NT2/D1 (cell line): ENCODE measurements at regions not wholly inside any gene's neighbourhood (a gene's known extent, or its start where the extent isn't known, plus 50 kb on each side); places are given as distances from the start of the nearest gene placed in this dataset.

ENCODE experiments used
- DNase-seq: peaks from one replicate; pipeline ENCODE4 v3.0.0-alpha.2; 2011; ENCODE audit warnings: low read depth, low spot score
- H3K27me3 ChIP-seq: 2 replicates; pipeline ENCODE4 v1.6.0; 2011; ENCODE audit warnings: mild to moderate bottlenecking; ENCODE audit not compliant: insufficient read length, insufficient read depth
- H3K36me3 ChIP-seq: 2 replicates; pipeline ENCODE4 v1.6.1; 2011; ENCODE audit warnings: mild to moderate bottlenecking, low read length, mixed read lengths; ENCODE audit not compliant: insufficient read depth, insufficient read length
- H3K4me1 ChIP-seq: 2 replicates; pipeline ENCODE4 v1.5.1; 2011; ENCODE audit not compliant: insufficient read depth, insufficient read length
- H3K4me3 ChIP-seq: 2 replicates; pipeline ENCODE4 v1.5.1; 2011; ENCODE audit warnings: low read depth; ENCODE audit not compliant: insufficient read length
- H3K9ac ChIP-seq: 2 replicates; pipeline ENCODE4 v1.6.0; 2011; ENCODE audit warnings: low read depth; ENCODE audit not compliant: insufficient read length
- H3K9me3 ChIP-seq: 2 replicates; pipeline ENCODE4 v1.5.1; 2011; ENCODE audit warnings: mild to moderate bottlenecking, low read length; ENCODE audit not compliant: insufficient read depth
- SUZ12 ChIP-seq: IDR thresholded peaks from 2 replicates; pipeline ENCODE4 v1.6.1; 2011; ENCODE audit not compliant: insufficient read length, insufficient read depth; ENCODE audit errors: extremely low read depth
- YY1 ChIP-seq: IDR thresholded peaks from 2 replicates; pipeline ENCODE4 v1.6.1; 2011; ENCODE audit not compliant: insufficient read length, insufficient read depth
- ZNF274 ChIP-seq: IDR thresholded peaks from 2 replicates; pipeline ENCODE4 v1.6.1; 2011; ENCODE audit warnings: mild to moderate bottlenecking, low read depth, low read length

- TF ChIP-seq SUZ12, result no peak
- TF ChIP-seq ZNF274, result no peak
- no peak for TF ChIP-seq YY1
- H3K4me1 ChIP-seq, result no peaks in the 10 kb centered on the region
- H3K9ac ChIP-seq, result no peak overlapping the region
- H3K9me3 ChIP-seq, result no peaks in the 10 kb centered on the region
- no peaks in the 10 kb centered on the region for H3K27me3 ChIP-seq
- DNase-seq, result no peak
- no peak overlapping the region for H3K4me3 ChIP-seq
- H3K36me3 ChIP-seq, result no peaks in the 10 kb centered on the region
Measured at GRCh38 chr6:84546427-84546914, 217.9 kb downstream of the TBX18 start.

- DNase-seq, result no peak
- TF ChIP-seq SUZ12 (no peak), ZNF274 (no peak), YY1 (no peak)
- Histone ChIP-seq H3K4me1 (no peaks in the 10 kb centered on the region), H3K9ac (no peak overlapping the region), H3K36me3 (no peaks in the 10 kb centered on the region), H3K9me3 (no peaks in the 10 kb centered on the region), H3K4me3 (no peak overlapping the region), H3K27me3 (no peaks in the 10 kb centered on the region)
Measured at GRCh38 chr6:84539122-84539856, 225.1 kb downstream of the TBX18 start.

GRCh38 chr6:84536885-84537638, 227.3 kb downstream of the TBX18 start:
- no peak overlapping the region for H3K4me3 ChIP-seq
- H3K9me3 ChIP-seq, result no peaks in the 10 kb centered on the region
- no peaks in the 10 kb centered on the region for H3K36me3 ChIP-seq
- TF ChIP-seq ZNF274 (no peak), YY1 (no peak), SUZ12 (no peak)
- no peaks in the 10 kb centered on the region for H3K4me1 ChIP-seq
- DNase-seq, result no peak
- H3K27me3 ChIP-seq, result no peaks in the 10 kb centered on the region
- no peak overlapping the region for H3K9ac ChIP-seq

- Histone ChIP-seq H3K4me1 (no peaks in the 10 kb centered on the region), H3K9me3 (no peaks in the 10 kb centered on the region), H3K9ac (no peak overlapping the region), H3K27me3 (no peaks in the 10 kb centered on the region), H3K36me3 (no peaks in the 10 kb centered on the region), H3K4me3 (no peak overlapping the region)
- DNase-seq, result no peak
- no peak for TF ChIP-seq ZNF274
- no peak for TF ChIP-seq YY1
- no peak for TF ChIP-seq SUZ12
Measured at GRCh38 chr6:84528201-84528600, 236.2 kb downstream of the TBX18 start.

- Histone ChIP-seq H3K4me1 (no peaks in the 10 kb centered on the region), H3K27me3 (no peaks in the 10 kb centered on the region), H3K4me3 (no peak overlapping the region), H3K9me3 (no peaks in the 10 kb centered on the region), H3K9ac (no peak overlapping the region), H3K36me3 (no peaks in the 10 kb centered on the region)
- TF ChIP-seq ZNF274, result no peak
- TF ChIP-seq YY1, result no peak
- no peak for TF ChIP-seq SUZ12
- no peak for DNase-seq
Measured at GRCh38 chr6:84526631-84527030, 237.8 kb downstream of the TBX18 start.

GRCh38 chr6:84525907-84526306, 238.5 kb downstream of the TBX18 start:
- no peak for DNase-seq
- H3K4me1 ChIP-seq, result no peaks in the 10 kb centered on the region
- no peak for TF ChIP-seq ZNF274
- no peak for TF ChIP-seq YY1
- TF ChIP-seq SUZ12, result no peak
- H3K27me3 ChIP-seq, result no peaks in the 10 kb centered on the region
- H3K9ac ChIP-seq, result no peak overlapping the region
- no peaks in the 10 kb centered on the region for H3K36me3 ChIP-seq
- no peaks in the 10 kb centered on the region for H3K9me3 ChIP-seq
- H3K4me3 ChIP-seq, result no peak overlapping the region

GRCh38 chr6:84524636-84525035, 239.8 kb downstream of the TBX18 start:
- TF ChIP-seq ZNF274 (no peak), SUZ12 (no peak), YY1 (no peak)
- no peaks in the 10 kb centered on the region for H3K27me3 ChIP-seq
- DNase-seq, result no peak
- no peaks in the 10 kb centered on the region for H3K9me3 ChIP-seq
- no peak overlapping the region for H3K9ac ChIP-seq
- H3K4me1 ChIP-seq, result no peaks in the 10 kb centered on the region
- H3K36me3 ChIP-seq, result no peaks in the 10 kb centered on the region
- H3K4me3 ChIP-seq, result no peak overlapping the region
